ENCODE measurements at regions not wholly inside any gene's neighbourhood (a gene's known extent, or its start where the extent isn't known, plus 50 kb on each side); places are given as distances from the start of the nearest gene placed in this dataset.

DNA sequence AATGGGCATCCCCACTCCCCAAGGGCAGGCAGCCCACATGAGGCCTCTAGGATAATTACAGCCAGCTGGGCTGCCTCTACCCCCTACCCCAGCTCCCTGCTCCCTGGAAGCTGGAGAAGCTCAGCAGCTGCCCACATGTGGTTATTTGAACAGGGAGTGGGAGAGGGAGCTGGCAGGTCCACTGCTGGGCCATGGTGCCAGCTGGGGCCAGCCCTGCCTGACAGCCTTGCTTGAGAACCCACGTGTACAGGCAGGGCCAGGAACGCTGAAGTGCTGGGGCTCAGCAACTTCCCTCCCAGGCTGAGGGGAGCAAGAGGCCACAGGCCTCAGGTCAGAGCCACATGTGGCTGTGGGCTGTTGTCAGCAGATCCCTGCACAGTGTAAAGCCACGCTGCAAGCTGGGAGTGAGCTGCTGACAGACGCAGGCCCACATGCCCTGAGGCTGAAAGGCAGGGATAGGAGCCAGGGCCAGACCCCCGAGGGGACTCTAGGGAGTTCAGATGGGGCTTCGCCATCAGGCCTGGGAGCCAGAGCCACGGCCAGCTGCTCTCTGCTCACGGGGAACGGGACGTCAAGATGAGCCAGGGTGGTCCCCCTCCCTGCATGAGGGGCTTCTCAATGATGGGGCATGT, 129.0 kb downstream of the SYF2 start:
- DNase-seq: no peak

- no peak for DNase-seq
These were observed 132.0 kb downstream of the SYF2 start for GRCh38 chr1:25100151-25100833.

GRCh38 chr1:25099343-25099951, 132.9 kb downstream of the SYF2 start:
- no peak for DNase-seq

GRCh38 chr1:25098717-25099116, 133.6 kb downstream of the SYF2 start:
- DNase-seq: no peak

- no peak for DNase-seq
These were observed 135.8 kb downstream of the SYF2 start for GRCh38 chr1:25096307-25097150.

GRCh38 chr1:25095635-25096200, 136.6 kb downstream of the SYF2 start:
- DNase-seq: no peak

- DNase-seq: no peak
These were observed 137.3 kb downstream of the SYF2 start for GRCh38 chr1:25094995-25095394.

- no peak for DNase-seq
These were observed 138.1 kb downstream of the SYF2 start for GRCh38 chr1:25094229-25094628.

DNA sequence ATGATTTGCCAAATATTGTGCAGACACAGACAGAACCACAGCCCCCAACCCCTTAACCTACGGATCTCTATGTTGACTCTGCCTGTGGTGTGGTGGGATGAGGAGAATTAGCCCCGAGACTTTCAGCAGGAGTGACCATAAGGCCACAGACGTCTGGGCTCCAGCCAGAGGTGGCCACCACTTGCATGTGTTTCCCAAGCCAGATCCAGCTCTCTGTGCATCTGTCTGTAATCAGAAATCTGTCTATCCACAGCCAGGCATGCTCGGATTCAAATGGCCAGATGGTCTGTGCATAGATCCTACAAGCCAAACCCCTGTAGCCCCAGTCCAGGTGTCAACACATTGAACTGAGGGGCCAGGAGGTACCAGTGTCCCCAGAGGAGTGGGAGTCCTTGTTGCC, 140.6 kb downstream of the SYF2 start:
- DNase-seq: no peak

GRCh38 chr1:25090707-25091422, 141.4 kb downstream of the SYF2 start:
- no peak for DNase-seq

GRCh38 chr1:25089772-25090171, 142.5 kb downstream of the SYF2 start:
- no peak for DNase-seq

DNA sequence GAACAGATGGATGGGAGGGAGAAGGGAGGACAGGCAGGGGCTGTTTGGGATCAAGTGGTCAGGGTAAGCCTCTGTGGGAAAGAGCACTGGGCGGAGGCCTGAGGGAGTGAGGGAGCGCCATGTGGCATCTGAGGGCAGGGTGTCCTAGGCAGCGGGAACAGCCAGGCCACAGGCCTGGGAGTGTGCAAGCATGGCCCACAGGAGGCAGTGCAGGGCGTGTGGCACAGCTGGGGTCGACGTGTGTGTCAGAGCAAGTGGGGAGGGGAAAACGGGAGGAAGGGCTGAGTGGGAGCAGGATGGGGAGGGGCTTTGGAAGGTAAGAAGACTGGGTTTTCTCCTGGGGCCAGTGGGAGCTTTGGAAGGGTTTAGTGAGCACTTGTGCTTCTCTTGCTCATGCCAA, 143.4 kb downstream of the SYF2 start:
- no peak for DNase-seq

GRCh38 chr1:25088180-25088701, 144.1 kb downstream of the SYF2 start:
- no peak for DNase-seq

DNA sequence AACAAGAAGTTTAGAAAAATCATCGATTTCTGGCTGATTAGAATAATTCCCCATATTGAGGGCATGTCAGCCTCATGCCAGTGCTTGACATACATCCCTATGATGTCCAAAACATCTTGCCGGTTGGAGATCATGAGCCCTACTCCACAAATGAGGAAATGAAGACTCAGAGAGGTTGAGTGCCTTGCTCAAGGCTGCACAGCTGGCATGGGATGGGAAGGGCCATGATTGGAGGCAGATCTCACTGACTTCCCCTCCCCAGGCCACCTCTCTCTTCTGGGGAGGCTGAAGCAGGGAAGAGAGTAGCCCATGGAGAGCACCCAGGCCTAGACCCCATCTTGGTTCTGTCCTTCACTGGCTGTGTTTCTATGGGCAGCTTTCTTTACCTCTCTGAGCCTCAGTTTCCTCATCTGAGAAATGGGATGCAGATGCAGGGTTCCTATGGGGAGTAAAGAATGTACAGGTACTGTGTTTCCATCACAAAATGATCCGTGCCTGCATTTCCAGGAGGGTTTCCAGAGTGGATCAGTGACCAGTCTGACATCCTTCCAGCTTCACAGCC, 145.7 kb downstream of the SYF2 start:
- DNase-seq: no peak

DNA sequence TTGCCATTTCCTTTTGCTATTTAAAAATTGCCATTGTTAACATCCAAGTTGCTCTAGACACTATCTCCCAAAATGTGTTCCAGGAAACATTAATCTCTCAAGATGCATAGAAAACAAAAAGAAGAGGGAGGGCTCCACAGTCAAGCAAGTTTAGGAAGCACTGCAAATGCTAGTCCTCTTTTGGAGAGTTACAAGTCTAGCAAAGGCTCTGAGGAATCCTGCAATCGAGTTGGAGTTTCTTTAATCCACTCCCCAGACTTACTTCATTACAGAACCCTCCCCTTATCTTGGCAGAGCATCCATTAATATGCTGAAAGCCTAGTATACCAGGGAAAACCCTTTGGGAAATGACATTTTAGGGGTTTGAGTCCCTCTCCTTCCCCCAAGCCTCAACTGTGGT, 147.9 kb downstream of the SYF2 start:
- no peak for DNase-seq

- DNase-seq: no peak
These were observed 148.6 kb downstream of the SYF2 start for GRCh38 chr1:25083481-25084345.

GRCh38 chr1:25082995-25083394, 149.3 kb downstream of the SYF2 start:
- no peak for DNase-seq

GRCh38 chr1:25082216-25082899, 149.9 kb downstream of the SYF2 start:
- no peak for DNase-seq

- no peak for DNase-seq
These were observed 150.8 kb downstream of the SYF2 start for GRCh38 chr1:25081496-25081895.
